Retinal pigment epithelial cell (primary cell): ENCODE measurements at regions not wholly inside any gene's neighbourhood (a gene's known extent, or its start where the extent isn't known, plus 50 kb on each side); places are given as distances from the start of the nearest gene placed in this dataset.

ENCODE experiments used
- DNase-seq: peaks from one replicate; pipeline ENCODE4 v3.0.0-alpha.2; 2010; ENCODE audit warnings: low read depth
- H3K4me3 ChIP-seq: 2 replicates; pipeline ENCODE4 v1.5.1; 2011; ENCODE audit warnings: mild to moderate bottlenecking, low read length, control low read depth, moderate library complexity
- TF ChIP-seq, protein P1 (sequence below): conservative IDR thresholded peaks from 2 replicates; pipeline ENCODE4 v1.5.1; 2011; ENCODE audit warnings: low read depth, low read length, control low read depth, inconsistent platforms

DNA sequence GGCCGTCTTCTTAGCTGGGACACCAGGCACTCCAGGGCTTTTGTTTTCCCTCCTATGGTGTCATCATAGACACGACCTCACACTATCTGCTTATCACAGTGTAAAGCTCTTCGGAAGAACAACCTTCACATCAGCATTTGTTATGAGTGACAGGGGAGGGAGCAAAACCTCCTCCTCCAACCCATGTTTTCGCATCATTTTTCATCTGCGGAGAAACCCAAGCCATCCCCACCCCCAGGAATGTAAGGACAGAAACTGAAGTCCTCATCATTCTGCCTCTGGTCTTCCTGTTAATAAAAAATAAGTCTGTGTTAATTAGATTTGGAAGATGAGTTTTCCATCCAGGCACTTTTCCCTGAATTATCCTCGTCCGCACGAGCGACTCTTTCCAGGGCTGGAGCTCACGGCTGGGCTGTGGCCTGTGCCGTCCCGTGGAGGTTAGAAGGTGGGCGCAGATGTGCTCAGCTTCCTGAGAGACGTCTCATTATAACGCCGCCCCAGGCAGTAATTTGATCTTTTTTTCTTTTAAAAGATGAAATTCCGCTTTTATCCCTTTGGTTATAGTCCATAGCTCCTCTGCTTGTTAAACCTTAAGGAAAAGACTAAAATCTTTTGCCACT lies 101.6 kb upstream of the TMEM18 start:
- H3K4me3 ChIP-seq = no peak overlapping the region
- DNase-seq = no peak
- TF ChIP-seq, protein P1, sequence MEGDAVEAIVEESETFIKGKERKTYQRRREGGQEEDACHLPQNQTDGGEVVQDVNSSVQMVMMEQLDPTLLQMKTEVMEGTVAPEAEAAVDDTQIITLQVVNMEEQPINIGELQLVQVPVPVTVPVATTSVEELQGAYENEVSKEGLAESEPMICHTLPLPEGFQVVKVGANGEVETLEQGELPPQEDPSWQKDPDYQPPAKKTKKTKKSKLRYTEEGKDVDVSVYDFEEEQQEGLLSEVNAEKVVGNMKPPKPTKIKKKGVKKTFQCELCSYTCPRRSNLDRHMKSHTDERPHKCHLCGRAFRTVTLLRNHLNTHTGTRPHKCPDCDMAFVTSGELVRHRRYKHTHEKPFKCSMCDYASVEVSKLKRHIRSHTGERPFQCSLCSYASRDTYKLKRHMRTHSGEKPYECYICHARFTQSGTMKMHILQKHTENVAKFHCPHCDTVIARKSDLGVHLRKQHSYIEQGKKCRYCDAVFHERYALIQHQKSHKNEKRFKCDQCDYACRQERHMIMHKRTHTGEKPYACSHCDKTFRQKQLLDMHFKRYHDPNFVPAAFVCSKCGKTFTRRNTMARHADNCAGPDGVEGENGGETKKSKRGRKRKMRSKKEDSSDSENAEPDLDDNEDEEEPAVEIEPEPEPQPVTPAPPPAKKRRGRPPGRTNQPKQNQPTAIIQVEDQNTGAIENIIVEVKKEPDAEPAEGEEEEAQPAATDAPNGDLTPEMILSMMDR = no peak

- H3K4me3 ChIP-seq = no peak overlapping the region
- DNase-seq = no peak
- TF ChIP-seq, protein P1 = no peak
Measured at GRCh38 chr2:777546-777945, 100.3 kb upstream of the TMEM18 start.

DNA sequence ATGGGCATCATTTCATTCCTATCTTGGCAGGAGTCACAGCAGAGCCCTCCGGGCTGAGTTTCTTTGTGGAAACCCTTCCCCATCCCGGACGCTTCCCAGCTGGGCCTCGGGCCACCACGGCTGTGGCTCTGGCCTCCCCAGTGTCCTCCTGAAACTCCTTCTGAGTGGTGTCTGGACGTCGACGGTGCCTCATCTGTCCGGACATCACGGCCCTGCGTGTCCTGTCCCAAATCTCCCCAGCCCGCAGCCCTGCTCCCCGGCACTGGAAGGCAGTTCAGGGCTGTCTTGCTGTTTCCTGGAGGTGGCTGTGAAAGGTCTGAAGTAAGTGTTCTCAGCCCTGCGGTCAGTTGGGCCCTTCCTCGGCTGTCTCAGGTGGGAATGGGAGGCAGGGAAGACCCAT lies 99.8 kb upstream of the TMEM18 start:
- no peak for DNase-seq
- TF ChIP-seq, protein P1 = no peak
- H3K4me3 ChIP-seq = no peak overlapping the region

GRCh38 chr2:776487-776886 lies 99.3 kb upstream of the TMEM18 start:
- DNase-seq = no peak
- TF ChIP-seq, protein P1 = no peak
- H3K4me3 ChIP-seq = no peak overlapping the region

- no peak for DNase-seq
- no peak overlapping the region for H3K4me3 ChIP-seq
- TF ChIP-seq, protein P1 = no peak
Measured at GRCh38 chr2:776038-776437, 98.8 kb upstream of the TMEM18 start.

GRCh38 chr2:774436-774835 lies 97.2 kb upstream of the TMEM18 start:
- H3K4me3 ChIP-seq = no peak overlapping the region
- no peak for DNase-seq
- TF ChIP-seq, protein P1 = no peak
